ENCODE measurements at regions not wholly inside any gene's neighbourhood (a gene's known extent, or its start where the extent isn't known, plus 50 kb on each side); places are given as distances from the start of the nearest gene placed in this dataset.
A peak's percentile ranks its signal among the peaks of the same experiment; 100 is the strongest.

- H3K36me3 ChIP-seq: no peaks in the 10 kb centered on the region
- H3K4me3 ChIP-seq: no peak overlapping the region
- intact Hi-C loops (cut with DNase I): loop anchor here (2.0 to 10.0 kb wide), 2 partner anchors 280 to 430 kb away; no protein-coding TSS in a partner anchor
- H3K9me3 ChIP-seq: no peaks in the 10 kb centered on the region
- peaks cover 6 to 12% (median 9%) of the 10 kb centered on the region in 4 donors for H3K4me1 ChIP-seq
- no peak for TF ChIP-seq POLR2AphosphoS5 (IDR thresholded peaks at IDR 0.05)
- no peak for TF ChIP-seq CTCF (IDR thresholded peaks at IDR 0.05)
- no peak for TF ChIP-seq POLR2A (IDR thresholded peaks at IDR 0.05; ENCODE audit: low read depth)
- TF ChIP-seq EP300 (IDR thresholded peaks at IDR 0.05): no peak
- no peaks in the 10 kb centered on the region for H3K27me3 ChIP-seq
- DNase-seq (ENCODE audit: extremely low spot score): no peak
- 75% methylated on average over 6 of the region's 6 CpGs for WGBS
- H3K27ac ChIP-seq (replicated peaks in 1 of 4): no peak overlapping the region
These were observed 374.3 kb downstream of the C12orf75 start for GRCh38 chr12:105704787-105705186.

GRCh38 chr12:105705235-105705634 lies 374.7 kb downstream of the C12orf75 start:
- 80% methylated on average over 8 of the region's 8 CpGs for WGBS
- intact Hi-C loops (cut with DNase I): loop anchor here (2.0 to 10.0 kb wide), 2 partner anchors 280 to 430 kb away; no protein-coding TSS in a partner anchor
- no peaks in the 10 kb centered on the region for H3K9me3 ChIP-seq
- no peaks in the 10 kb centered on the region for H3K27me3 ChIP-seq
- no peak for DNase-seq (ENCODE audit: extremely low spot score)
- TF ChIP-seq CTCF (IDR thresholded peaks at IDR 0.05): no peak
- no peak for TF ChIP-seq POLR2AphosphoS5 (IDR thresholded peaks at IDR 0.05)
- TF ChIP-seq POLR2A (IDR thresholded peaks at IDR 0.05; ENCODE audit: low read depth): no peak
- TF ChIP-seq EP300 (IDR thresholded peaks at IDR 0.05): no peak
- H3K4me3 ChIP-seq: no peak overlapping the region
- H3K27ac ChIP-seq (replicated peaks in 1 of 4): no peak overlapping the region
- H3K36me3 ChIP-seq: no peaks in the 10 kb centered on the region
- H3K4me1 ChIP-seq: peaks cover 6 to 12% (median 9%) of the 10 kb centered on the region in 4 donors

- no peaks in the 10 kb centered on the region for H3K27me3 ChIP-seq
- H3K27ac ChIP-seq (replicated peaks in 1 of 4): no peak overlapping the region
- 34% methylated on average over 7 of the region's 7 CpGs for WGBS
- no peak overlapping the region for H3K4me3 ChIP-seq
- H3K36me3 ChIP-seq: no peaks in the 10 kb centered on the region
- peaks cover 6 to 12% (median 9%) of the 10 kb centered on the region in 4 donors for H3K4me1 ChIP-seq
- intact Hi-C loops (cut with DNase I): loop anchor here (2.0 to 10.0 kb wide), 2 partner anchors 281 to 429 kb away; no protein-coding TSS in a partner anchor
- no peaks in the 10 kb centered on the region for H3K9me3 ChIP-seq
- DNase-seq (ENCODE audit: extremely low spot score): no peak
- TF ChIP-seq EP300 (IDR thresholded peaks at IDR 0.05) (no peak), CTCF (IDR thresholded peaks at IDR 0.05) (peak; percentile 57 to 72 (median 59)), POLR2A (IDR thresholded peaks at IDR 0.05; ENCODE audit: low read depth) (no peak)
These were observed 375.3 kb downstream of the C12orf75 start for GRCh38 chr12:105705765-105706164.

- intact Hi-C loops (cut with DNase I): loop anchor here (10.0 kb wide), 1 partner anchor 282 kb away; no protein-coding TSS in a partner anchor
- no peak overlapping the region for H3K27ac ChIP-seq (replicated peaks in 1 of 4)
- WGBS: 96% methylated on average over 8 of the region's 8 CpGs
These were observed 376.0 kb downstream of the C12orf75 start for GRCh38 chr12:105706321-105706972.

More at GRCh38 chr12:105706321-105706972, 376.0 kb downstream of the C12orf75 start:
- Histone ChIP-seq H3K36me3 (no peaks in the 10 kb centered on the region), H3K4me1 (peaks cover 6 to 12% (median 9%) of the 10 kb centered on the region in 4 donors), H3K4me3 (no peak overlapping the region), H3K27me3 (no peaks in the 10 kb centered on the region), H3K9me3 (no peaks in the 10 kb centered on the region)
- no peak for DNase-seq (ENCODE audit: extremely low spot score)
- TF ChIP-seq POLR2A (IDR thresholded peaks at IDR 0.05; ENCODE audit: low read depth) (no peak), EP300 (IDR thresholded peaks at IDR 0.05) (no peak), CTCF (IDR thresholded peaks at IDR 0.05) (no peak), POLR2AphosphoS5 (IDR thresholded peaks at IDR 0.05) (no peak)

Measured in esophagus muscularis mucosa (tissue), 4 donors.